ENCODE measurements at regions not wholly inside any gene's neighbourhood (a gene's known extent, or its start where the extent isn't known, plus 50 kb on each side); places are given as distances from the start of the nearest gene placed in this dataset.
"Not testable (repeated sequence)": the region's sequence is repeated elsewhere in the genome, so short reads cannot be mapped to it uniquely, and the experiment has no call there.

GRCh38 chr7:98784216-98784785 is 85.5 kb downstream of the TMEM130 start:
- Histone ChIP-seq H3K4me1 (ENCODE audit: insufficient read depth, low read length) (no peaks in the 10 kb centered on the region), H3K9ac (ENCODE audit: low read depth, low read length) (no peak overlapping the region), H3K79me2 (ENCODE audit: insufficient read depth, low read length) (no peaks in the 10 kb centered on the region), H3K27me3 (ENCODE audit: insufficient read depth, low read length, poor library complexity) (no peaks in the 10 kb centered on the region), H4K20me1 (ENCODE audit: insufficient read depth, low read length) (no peaks in the 10 kb centered on the region), H3K4me3 (ENCODE audit: low read depth in 1 of 2, low read length in 2 of 2) (no peak overlapping the region), H3K4me2 (ENCODE audit: insufficient read depth, low read length) (no peak overlapping the region), H3K27ac (ENCODE audit: low read length) (no peak overlapping the region), H3K9me3 (ENCODE audit: insufficient read depth, low read length, severe bottlenecking) (no peaks in the 10 kb centered on the region), H2AFZ (ENCODE audit: low read depth, low read length) (no peak overlapping the region), H3K36me3 (ENCODE audit: insufficient read depth, low read length) (no peaks in the 10 kb centered on the region)
- TF ChIP-seq EZH2 (IDR thresholded peaks at IDR 0.05; ENCODE audit: borderline replicate concordance, low read depth, low read length, severe bottlenecking) = no peak
- TF ChIP-seq, protein P1, sequence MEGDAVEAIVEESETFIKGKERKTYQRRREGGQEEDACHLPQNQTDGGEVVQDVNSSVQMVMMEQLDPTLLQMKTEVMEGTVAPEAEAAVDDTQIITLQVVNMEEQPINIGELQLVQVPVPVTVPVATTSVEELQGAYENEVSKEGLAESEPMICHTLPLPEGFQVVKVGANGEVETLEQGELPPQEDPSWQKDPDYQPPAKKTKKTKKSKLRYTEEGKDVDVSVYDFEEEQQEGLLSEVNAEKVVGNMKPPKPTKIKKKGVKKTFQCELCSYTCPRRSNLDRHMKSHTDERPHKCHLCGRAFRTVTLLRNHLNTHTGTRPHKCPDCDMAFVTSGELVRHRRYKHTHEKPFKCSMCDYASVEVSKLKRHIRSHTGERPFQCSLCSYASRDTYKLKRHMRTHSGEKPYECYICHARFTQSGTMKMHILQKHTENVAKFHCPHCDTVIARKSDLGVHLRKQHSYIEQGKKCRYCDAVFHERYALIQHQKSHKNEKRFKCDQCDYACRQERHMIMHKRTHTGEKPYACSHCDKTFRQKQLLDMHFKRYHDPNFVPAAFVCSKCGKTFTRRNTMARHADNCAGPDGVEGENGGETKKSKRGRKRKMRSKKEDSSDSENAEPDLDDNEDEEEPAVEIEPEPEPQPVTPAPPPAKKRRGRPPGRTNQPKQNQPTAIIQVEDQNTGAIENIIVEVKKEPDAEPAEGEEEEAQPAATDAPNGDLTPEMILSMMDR (IDR thresholded peaks at IDR 0.05; ENCODE audit: borderline replicate concordance, extremely low read depth, low read length, poor library complexity, severe bottlenecking) = no peak
- DNase-seq = no peak
- no peak for ATAC-seq (ENCODE audit: insufficient read depth, low read depth)

- DNase-seq = no peak
- Histone ChIP-seq H3K79me2 (ENCODE audit: insufficient read depth, low read length) (no peaks in the 10 kb centered on the region), H4K20me1 (ENCODE audit: insufficient read depth, low read length) (no peaks in the 10 kb centered on the region), H3K4me1 (ENCODE audit: insufficient read depth, low read length) (no peaks in the 10 kb centered on the region), H3K9me3 (ENCODE audit: insufficient read depth, low read length, severe bottlenecking) (no peaks in the 10 kb centered on the region), H3K36me3 (ENCODE audit: insufficient read depth, low read length) (no peaks in the 10 kb centered on the region), H3K4me3 (ENCODE audit: low read depth in 1 of 2, low read length in 2 of 2) (no peak overlapping the region), H3K27me3 (ENCODE audit: insufficient read depth, low read length, poor library complexity) (no peaks in the 10 kb centered on the region), H3K27ac (ENCODE audit: low read length) (no peak overlapping the region), H3K4me2 (ENCODE audit: insufficient read depth, low read length) (no peak overlapping the region), H2AFZ (ENCODE audit: low read depth, low read length) (no peak overlapping the region), H3K9ac (ENCODE audit: low read depth, low read length) (no peak overlapping the region)
- no peak for ATAC-seq (ENCODE audit: insufficient read depth, low read depth)
- TF ChIP-seq, protein P1 (IDR thresholded peaks at IDR 0.05; ENCODE audit: borderline replicate concordance, extremely low read depth, low read length, poor library complexity, severe bottlenecking) = no peak
- TF ChIP-seq EZH2 (IDR thresholded peaks at IDR 0.05; ENCODE audit: borderline replicate concordance, low read depth, low read length, severe bottlenecking) = no peak
These were observed 83.8 kb downstream of the TMEM130 start for GRCh38 chr7:98785929-98786571.

DNA sequence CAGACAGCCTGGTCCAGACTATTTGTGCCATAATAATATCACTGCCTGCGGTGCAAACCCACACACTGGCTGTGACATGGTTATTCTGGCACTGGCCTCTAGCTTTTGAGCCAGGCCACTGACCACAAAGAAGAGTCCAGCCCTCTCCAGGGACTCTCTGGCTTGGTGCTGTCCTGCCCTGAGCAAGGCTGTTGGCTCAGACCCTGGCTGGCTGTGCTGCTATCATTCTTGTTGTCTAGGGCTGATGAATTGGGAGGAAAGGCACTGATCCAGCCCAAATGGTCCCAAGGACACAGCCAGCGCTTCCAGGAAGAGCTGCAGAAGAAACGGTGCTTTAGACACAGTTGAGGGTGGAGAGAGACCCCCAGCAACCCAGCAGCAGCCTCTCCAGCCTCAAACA is 80.8 kb downstream of the TMEM130 start:
- Histone ChIP-seq H2AFZ (ENCODE audit: low read depth, low read length) (no peak overlapping the region), H3K27ac (ENCODE audit: low read length) (no peak overlapping the region), H3K4me3 (ENCODE audit: low read depth in 1 of 2, low read length in 2 of 2) (no peak overlapping the region), H3K9me3 (ENCODE audit: insufficient read depth, low read length, severe bottlenecking) (no peaks in the 10 kb centered on the region), H3K4me2 (ENCODE audit: insufficient read depth, low read length) (no peak overlapping the region), H3K4me1 (ENCODE audit: insufficient read depth, low read length) (no peaks in the 10 kb centered on the region), H3K36me3 (ENCODE audit: insufficient read depth, low read length) (no peaks in the 10 kb centered on the region), H4K20me1 (ENCODE audit: insufficient read depth, low read length) (no peaks in the 10 kb centered on the region), H3K9ac (ENCODE audit: low read depth, low read length) (no peak overlapping the region), H3K79me2 (ENCODE audit: insufficient read depth, low read length) (no peaks in the 10 kb centered on the region), H3K27me3 (ENCODE audit: insufficient read depth, low read length, poor library complexity) (no peaks in the 10 kb centered on the region)
- TF ChIP-seq, protein P1 (IDR thresholded peaks at IDR 0.05; ENCODE audit: borderline replicate concordance, extremely low read depth, low read length, poor library complexity, severe bottlenecking) = no peak
- TF ChIP-seq EZH2 (IDR thresholded peaks at IDR 0.05; ENCODE audit: borderline replicate concordance, low read depth, low read length, severe bottlenecking) = no peak
- ATAC-seq (ENCODE audit: insufficient read depth, low read depth) (no peak), DNase-seq (no peak)

DNA sequence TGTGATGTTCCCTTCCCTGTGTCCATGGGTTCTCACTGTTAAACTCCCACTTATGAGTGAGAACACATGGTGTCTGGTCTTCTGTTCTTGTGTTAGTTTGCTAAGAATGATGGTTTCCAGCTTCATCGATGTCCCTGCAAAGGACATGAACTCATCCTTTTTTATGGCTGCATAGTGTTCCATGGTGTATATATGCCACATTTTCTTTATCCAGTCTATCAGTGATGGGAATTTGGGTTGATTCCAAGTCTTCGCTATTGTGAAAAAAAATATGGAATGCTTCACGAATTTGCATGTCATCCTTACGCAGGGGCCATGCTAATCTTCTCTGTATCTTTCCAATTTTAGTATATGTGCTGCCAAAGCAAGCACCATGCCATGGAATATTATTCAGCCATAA is 75.4 kb downstream of the TMEM130 start:
- H3K9ac ChIP-seq (ENCODE audit: low read depth, low read length); H3K36me3 ChIP-seq (ENCODE audit: insufficient read depth, low read length); H3K4me3 ChIP-seq (ENCODE audit: low read depth in 1 of 2, low read length in 2 of 2); H3K27me3 ChIP-seq (ENCODE audit: insufficient read depth, low read length, poor library complexity); H3K79me2 ChIP-seq (ENCODE audit: insufficient read depth, low read length); DNase-seq; H2AFZ ChIP-seq (ENCODE audit: low read depth, low read length); H3K4me1 ChIP-seq (ENCODE audit: insufficient read depth, low read length); H3K4me2 ChIP-seq (ENCODE audit: insufficient read depth, low read length); H3K9me3 ChIP-seq (ENCODE audit: insufficient read depth, low read length, severe bottlenecking); H4K20me1 ChIP-seq (ENCODE audit: insufficient read depth, low read length); H3K27ac ChIP-seq (ENCODE audit: low read length); ATAC-seq (ENCODE audit: insufficient read depth, low read depth): not testable (repeated sequence)
